OCI-LY3 (cell line): ENCODE measurements at regions not wholly inside any gene's neighbourhood (a gene's known extent, or its start where the extent isn't known, plus 50 kb on each side); places are given as distances from the start of the nearest gene placed in this dataset.

ENCODE experiments used
- CTCF ChIP-seq: fragments of 200-600, 300-600 bp; sonication (generic); IDR thresholded peaks from 2 replicates; pipeline ENCODE4 v1.5.1; 2014; ENCODE audit warnings: antibody characterized with exemption, low read length, low read depth
- EZH2phosphoT487 ChIP-seq: fragments of 200-600 bp; shearing (Covaris generic); IDR thresholded peaks from 2 replicates; pipeline ENCODE4 v1.6.1; 2018; ENCODE audit warnings: antibody characterized with exemption, mixed run types, low read depth

DNA sequence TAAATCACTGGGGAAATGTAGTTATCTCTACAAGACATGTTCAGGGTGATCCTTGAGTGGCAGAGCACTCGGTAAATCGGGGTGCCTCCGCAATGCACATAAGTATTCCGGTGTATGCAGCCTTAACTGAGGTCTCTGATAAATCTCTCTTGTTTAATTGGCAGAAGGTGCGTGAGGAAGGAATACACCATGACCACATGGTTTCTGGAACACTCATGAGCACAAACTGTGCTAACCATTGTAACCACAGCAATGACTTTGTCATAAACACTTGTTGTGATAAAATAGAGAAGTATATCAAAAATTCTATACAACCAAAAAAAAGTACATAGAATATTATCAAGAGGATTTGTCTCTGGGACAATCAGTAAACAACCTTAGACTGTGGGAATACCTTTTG, 146.8 kb upstream of the DIO2 start:
- no peak for TF ChIP-seq CTCF
- no peak for TF ChIP-seq EZH2phosphoT487
